Endothelial cell of umbilical vein (primary cell): ENCODE measurements at regions not wholly inside any gene's neighbourhood (a gene's known extent, or its start where the extent isn't known, plus 50 kb on each side); places are given as distances from the start of the nearest gene placed in this dataset.

Experiments
- BruUV-seq: library from RNA; stranded (reverse); fragments of 400-500 nt; replicated peaks from 2 replicates; lab custom pipeline; 2021; lab: Mats Ljungman, UMichigan
- CTCF ChIA-PET: fragments of 300-600, 350-600 bp; sonication (Branson Sonifier 250); formaldehyde crosslinking; loops from one replicate; lab custom pipeline; 2021; ENCODE audit warnings: antibody characterized with exemption, inconsistent platforms; lab: Charles Lee
- POLR2A ChIA-PET: fragments of 300-600, 350-600 bp; sonication (Branson Sonifier 250); formaldehyde crosslinking; loops from one replicate; lab custom pipeline; 2021; ENCODE audit warnings: antibody characterized with exemption, inconsistent platforms; lab: Charles Lee
- DNase-seq: peaks from one replicate; pipeline ENCODE4 v3.0.0-alpha.2; 2011; ENCODE audit warnings: low read depth, low spot score
- FAIRE-seq: peaks from 2 replicates; lab custom pipeline; 2011; peaks lifted over from hg19 to GRCh38; lab: Jason Lieb, UNC
- H2AFZ ChIP-seq: 2 replicates; pipeline ENCODE4 v1.6.0; 2012; ENCODE audit warnings: low read depth, low read length, control low read depth, inconsistent platforms
- H3K27ac ChIP-seq: 2 replicates; pipeline ENCODE4 v1.5.1; 2011; ENCODE audit warnings: low read depth, mild to moderate bottlenecking, control low read depth, low read length, moderate library complexity; ENCODE audit not compliant: insufficient read depth
- H3K27me3 ChIP-seq, 2 experiments: 2 replicates each; pipeline versions ENCODE4 v1.6.0 to v1.6.1; 2011; ENCODE audit warnings: low read length in 2 of 2, mixed read lengths in 1 of 2; ENCODE audit not compliant: control insufficient read depth in 2 of 2, insufficient read depth in 2 of 2
- H3K36me3 ChIP-seq, 2 experiments: 2 replicates in 1 of 2; 3 replicates in 1 of 2; pipeline ENCODE4 v1.5.1; 2011; ENCODE audit warnings: low read length in 2 of 2, mild to moderate bottlenecking in 1 of 2, moderate library complexity in 1 of 2; ENCODE audit not compliant: control insufficient read depth in 2 of 2, insufficient read depth in 2 of 2; ENCODE audit errors: extremely low read depth in 1 of 2
- H3K4me1 ChIP-seq: 3 replicates; pipeline ENCODE4 v1.5.1; 2011; ENCODE audit warnings: mild to moderate bottlenecking, low read length; ENCODE audit not compliant: control insufficient read depth, insufficient read depth; ENCODE audit errors: extremely low read depth
- H3K4me2 ChIP-seq: 2 replicates; pipeline ENCODE4 v1.6.1; 2011; ENCODE audit warnings: low read length, control low read depth, mixed read lengths; ENCODE audit not compliant: insufficient read depth
- H3K4me3 ChIP-seq, 3 experiments: fragments of 200-600 bp in 1 of 3; sonication (generic), shearing (Covaris generic) in 1 of 3; replicated peaks in 1 of 3; 2 replicates each; pipeline ENCODE4 v1.5.1; 2011 to 2016; ENCODE audit warnings: control low read depth in 3 of 3, low read length in 3 of 3, mild to moderate bottlenecking in 2 of 3, inconsistent platforms in 1 of 3, low read depth in 1 of 3, moderate library complexity in 1 of 3; ENCODE audit not compliant: insufficient read depth in 1 of 3
- H3K79me2 ChIP-seq: 2 replicates; pipeline ENCODE4 v1.6.0; 2012; ENCODE audit warnings: low read length, inconsistent platforms; ENCODE audit not compliant: control insufficient read depth, insufficient read depth
- H3K9ac ChIP-seq: replicated peaks from 2 replicates; pipeline ENCODE3; 2011; ENCODE audit warnings: low read length, control low read depth; ENCODE audit not compliant: insufficient read depth; ENCODE audit errors: extremely low read depth
- H3K9me1 ChIP-seq: replicated peaks from 3 replicates; pipeline ENCODE4 v1.6.0; 2011; ENCODE audit warnings: mild to moderate bottlenecking, low read length; ENCODE audit not compliant: control insufficient read depth, insufficient read depth; ENCODE audit errors: extremely low read depth
- H3K9me3 ChIP-seq: replicated peaks from 2 replicates; pipeline ENCODE4 v1.5.1; 2012; ENCODE audit warnings: low read length, inconsistent platforms; ENCODE audit not compliant: control insufficient read depth, insufficient read depth
- H4K20me1 ChIP-seq: replicated peaks from 2 replicates; pipeline ENCODE3; 2011; ENCODE audit warnings: mild to moderate bottlenecking, low read length; ENCODE audit not compliant: control insufficient read depth, insufficient read depth; ENCODE audit errors: extremely low read depth
- EZH2 ChIP-seq: IDR thresholded peaks from 2 replicates; pipeline ENCODE4 v1.6.1; 2012; ENCODE audit warnings: borderline replicate concordance, low read depth, mild to moderate bottlenecking, moderate library complexity, low read length, inconsistent platforms; ENCODE audit not compliant: severe bottlenecking
- FOS ChIP-seq: IDR thresholded peaks from 2 replicates; pipeline ENCODE4 v1.6.1; 2011; ENCODE audit warnings: mild to moderate bottlenecking, low read length, moderate library complexity, borderline replicate concordance; ENCODE audit not compliant: insufficient read depth
- GATA2 ChIP-seq: IDR thresholded peaks from 2 replicates; pipeline ENCODE4 v1.7.0; 2011; ENCODE audit warnings: low read depth, mild to moderate bottlenecking, moderate library complexity, mixed read lengths, low read length; ENCODE audit not compliant: insufficient read length, insufficient read depth
- JUN ChIP-seq: IDR thresholded peaks from 2 replicates; pipeline ENCODE4 v1.6.1; 2011; ENCODE audit warnings: borderline replicate concordance, low read depth; ENCODE audit not compliant: insufficient read length, insufficient read depth
- MAX ChIP-seq: IDR thresholded peaks from 2 replicates; pipeline ENCODE4 v1.6.1; 2011; ENCODE audit not compliant: insufficient read depth, insufficient read length
- MYC ChIP-seq: IDR thresholded peaks from one replicate; pipeline ENCODE4 v1.6.1; 2011; ENCODE audit warnings: mild to moderate bottlenecking, low read depth, low read length
- POLR2A ChIP-seq: IDR thresholded peaks from 2 replicates; pipeline ENCODE4 v1.6.1; 2012; ENCODE audit warnings: low read depth, mild to moderate bottlenecking, control low read depth, low read length
- POLR2AphosphoS5 ChIP-seq: IDR thresholded peaks from 2 replicates; pipeline ENCODE4 v1.6.1; 2012; ENCODE audit warnings: low read depth, mild to moderate bottlenecking, control low read depth, low read length, moderate library complexity; ENCODE audit not compliant: insufficient read depth
- dilution Hi-C: fragments of 300-500 bp; cut with MboI; formaldehyde crosslinking; loops from one replicate; pipeline ENCODE4 v1.15.0; 2019; ENCODE audit warnings: low sequenced_read_pairs; ENCODE audit not compliant: extremely low pct_ligation_motif_present
- intact Hi-C: fragments of 100-400 bp; cut with micrococcal nuclease; formaldehyde crosslinking; loops from one replicate; pipeline ENCODE4 v1.10.0; 2022

- H3K4me3 ChIP-seq: no peak overlapping the region
- no peak for FAIRE-seq
- CTCF ChIA-PET: no interaction called here
Observed at GRCh38 chr6:40165036-40165709, 230.9 kb upstream of the MOCS1 start.

GRCh38 chr6:40164345-40164755 lies 230.1 kb upstream of the MOCS1 start:
- no peak overlapping the region for H3K9ac ChIP-seq
- intact Hi-C loops (no loop called here), dilution Hi-C loops (no loop called here)
- no peak overlapping the region for H3K4me3 ChIP-seq
- H3K4me1 ChIP-seq: no peaks in the 10 kb centered on the region
- H4K20me1 ChIP-seq: no peaks in the 10 kb centered on the region
- no peak overlapping the region for H3K4me2 ChIP-seq
- DNase-seq (no peak), FAIRE-seq (no peak)
- TF ChIP-seq FOS (no peak), POLR2A (no peak), MYC (no peak), EZH2 (no peak)
- BruUV-seq: no TSS peak
- H2AFZ ChIP-seq: no peak overlapping the region
- H3K36me3 ChIP-seq: no peaks in the 10 kb centered on the region
- no peaks in the 10 kb centered on the region for H3K27me3 ChIP-seq
- no peak overlapping the region for H3K27ac ChIP-seq
- no peaks in the 10 kb centered on the region for H3K9me1 ChIP-seq
- POLR2A ChIA-PET: no interaction called here
- H3K9me3 ChIP-seq: no peaks in the 10 kb centered on the region
- CTCF ChIA-PET: no interaction called here
- H3K79me2 ChIP-seq: no peaks in the 10 kb centered on the region

More at GRCh38 chr6:40165036-40165709, 230.9 kb upstream of the MOCS1 start:
- H3K79me2 ChIP-seq: no peaks in the 10 kb centered on the region
- dilution Hi-C loops (no loop called here), intact Hi-C loops (no loop called here)
- no peaks in the 10 kb centered on the region for H3K36me3 ChIP-seq
- no peaks in the 10 kb centered on the region for H3K27me3 ChIP-seq
- no peaks in the 10 kb centered on the region for H3K9me3 ChIP-seq
- no peak overlapping the region for H2AFZ ChIP-seq
- TF ChIP-seq JUN: no peak
- no peak for TF ChIP-seq GATA2
- no peak for TF ChIP-seq EZH2
- no peak for TF ChIP-seq POLR2A
- TF ChIP-seq MAX: no peak
- TF ChIP-seq POLR2AphosphoS5: no peak
- TF ChIP-seq FOS: no peak
- POLR2A ChIA-PET: no interaction called here
- no peak overlapping the region for H3K27ac ChIP-seq
- no peaks in the 10 kb centered on the region for H4K20me1 ChIP-seq
- H3K4me1 ChIP-seq: no peaks in the 10 kb centered on the region
- H3K9ac ChIP-seq: no peak overlapping the region
- no TSS peak for BruUV-seq
- H3K4me2 ChIP-seq: no peak overlapping the region
- no peaks in the 10 kb centered on the region for H3K9me1 ChIP-seq
- no peak for DNase-seq
